NCI-H1092 (cell line): ENCODE measurements at regions not wholly inside any gene's neighbourhood (a gene's known extent, or its start where the extent isn't known, plus 50 kb on each side); places are given as distances from the start of the nearest gene placed in this dataset.

Experiments
- DNase-seq: peaks from one replicate; lab custom pipeline; 2025; lab: John Stamatoyannopoulos, UW

DNA sequence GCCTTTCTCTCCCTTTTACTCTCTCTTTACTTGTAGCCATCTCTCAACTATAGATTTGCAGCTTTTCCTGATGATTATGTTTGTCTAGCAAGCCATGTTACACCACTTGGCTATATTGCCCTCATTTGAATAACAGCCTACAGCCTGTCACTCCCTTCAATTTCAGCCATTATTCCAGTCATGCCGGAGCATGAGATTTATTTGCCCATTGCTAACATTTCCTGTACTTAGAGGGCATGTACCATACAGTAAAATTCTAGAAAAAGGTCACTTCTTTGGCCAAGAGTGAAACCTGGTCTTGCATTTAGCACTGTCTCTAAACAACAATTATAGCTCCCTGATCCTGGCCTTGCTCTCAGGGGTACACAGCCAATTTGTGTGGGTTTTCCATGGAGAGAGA is 221.7 kb upstream of the TMC3 start:
- DNase-seq = no peak

DNA sequence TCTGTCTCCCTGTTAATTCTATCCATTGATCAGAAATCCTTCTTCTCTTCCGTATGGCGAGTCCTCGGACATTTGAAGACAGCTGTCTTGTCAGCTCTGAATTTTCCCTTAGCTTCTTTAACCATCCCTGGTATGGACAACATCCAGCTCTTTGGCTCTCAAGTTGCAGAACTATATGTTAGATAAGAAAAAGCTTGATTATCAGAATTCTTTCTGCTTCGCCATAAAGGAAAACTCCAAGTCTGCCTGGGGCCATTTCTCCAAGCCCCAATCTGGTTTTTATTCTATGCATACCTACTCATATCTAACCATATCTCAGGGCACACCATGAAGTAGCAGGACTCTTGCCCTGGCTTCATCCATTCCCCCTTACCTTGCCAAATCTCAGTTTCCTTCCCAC is 215.7 kb upstream of the TMC3 start:
- no peak for DNase-seq

- DNase-seq = peak; percentile 61
Observed at GRCh38 chr15:81575436-81576123, 201.6 kb upstream of the TMC3 start.

DNA sequence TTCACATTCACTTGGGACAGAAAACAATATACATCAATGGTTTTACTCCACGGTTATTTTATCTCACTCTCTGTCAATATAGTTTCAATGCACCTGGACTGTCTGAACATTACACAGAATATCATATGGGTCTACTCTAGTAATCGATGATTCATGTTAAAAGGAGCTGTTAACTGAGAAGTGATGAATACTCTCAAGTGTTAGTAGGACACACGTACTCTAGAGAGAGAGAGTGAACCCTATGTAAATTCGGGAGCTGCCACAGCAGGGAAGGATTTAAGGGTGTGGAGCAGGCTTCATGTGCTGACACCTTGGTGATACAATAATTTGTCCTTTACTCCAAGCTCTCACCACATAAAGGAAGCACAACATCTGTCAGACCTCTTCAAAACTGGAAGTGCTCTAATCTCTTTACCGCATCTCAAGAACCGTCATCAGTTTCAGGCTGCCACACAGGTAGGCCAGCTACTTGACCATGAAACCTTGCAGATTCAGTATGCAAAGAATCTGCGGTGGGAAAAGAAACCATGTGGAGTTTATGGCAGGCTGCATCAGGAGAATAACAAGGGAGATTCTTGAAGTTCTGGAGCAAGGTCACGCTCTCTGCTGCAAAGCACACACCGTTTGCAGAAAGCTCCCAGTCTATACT is 199.2 kb upstream of the TMC3 start:
- no peak for DNase-seq

DNA sequence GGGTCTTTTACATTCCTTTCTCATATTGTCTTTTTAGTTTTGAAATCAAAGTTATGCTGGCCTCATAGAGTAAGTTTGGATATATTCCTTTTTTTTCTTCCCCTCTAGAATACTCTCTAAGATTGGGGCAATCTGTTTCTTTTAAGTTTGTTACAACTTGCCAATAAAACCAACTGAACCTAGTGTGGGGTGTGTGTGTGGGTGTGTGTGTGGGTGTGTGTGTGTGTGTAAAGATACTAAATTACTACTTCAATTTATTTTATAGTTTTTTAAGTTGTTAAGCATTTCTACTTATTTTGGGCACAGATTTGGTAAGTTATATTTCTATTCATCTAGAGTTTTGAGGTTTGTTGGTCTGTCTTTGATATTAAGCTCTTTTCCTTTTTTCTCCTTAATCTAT is 198.2 kb upstream of the TMC3 start:
- no peak for DNase-seq

GRCh38 chr15:81569286-81570080 is 195.5 kb upstream of the TMC3 start:
- no peak for DNase-seq

DNA sequence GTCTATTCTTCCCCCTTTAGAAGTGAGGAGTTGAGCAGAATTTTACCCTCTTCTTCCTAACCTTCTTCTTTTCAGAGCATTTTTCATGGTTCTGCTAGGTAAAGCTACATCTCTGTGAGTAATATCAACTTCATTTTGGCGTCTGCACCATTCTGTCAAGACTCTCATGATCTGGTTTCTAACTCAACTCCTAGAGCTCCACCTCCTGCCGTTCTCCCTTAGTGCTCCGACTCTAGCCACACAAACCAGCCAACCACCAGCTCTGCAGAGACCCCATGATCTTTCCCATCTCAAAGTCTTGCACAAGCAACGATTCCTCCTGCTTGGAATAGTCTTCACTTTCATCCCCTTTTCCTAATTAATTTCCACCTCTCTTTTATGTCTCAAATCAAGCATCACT is 193.9 kb upstream of the TMC3 start:
- DNase-seq = no peak

GRCh38 chr15:81562986-81563385 is 189.0 kb upstream of the TMC3 start:
- no peak for DNase-seq

GRCh38 chr15:81560405-81560804 is 186.4 kb upstream of the TMC3 start:
- no peak for DNase-seq

GRCh38 chr15:81558056-81558455 is 184.0 kb upstream of the TMC3 start:
- no peak for DNase-seq

GRCh38 chr15:81555346-81555745 is 181.3 kb upstream of the TMC3 start:
- DNase-seq = no peak

DNA sequence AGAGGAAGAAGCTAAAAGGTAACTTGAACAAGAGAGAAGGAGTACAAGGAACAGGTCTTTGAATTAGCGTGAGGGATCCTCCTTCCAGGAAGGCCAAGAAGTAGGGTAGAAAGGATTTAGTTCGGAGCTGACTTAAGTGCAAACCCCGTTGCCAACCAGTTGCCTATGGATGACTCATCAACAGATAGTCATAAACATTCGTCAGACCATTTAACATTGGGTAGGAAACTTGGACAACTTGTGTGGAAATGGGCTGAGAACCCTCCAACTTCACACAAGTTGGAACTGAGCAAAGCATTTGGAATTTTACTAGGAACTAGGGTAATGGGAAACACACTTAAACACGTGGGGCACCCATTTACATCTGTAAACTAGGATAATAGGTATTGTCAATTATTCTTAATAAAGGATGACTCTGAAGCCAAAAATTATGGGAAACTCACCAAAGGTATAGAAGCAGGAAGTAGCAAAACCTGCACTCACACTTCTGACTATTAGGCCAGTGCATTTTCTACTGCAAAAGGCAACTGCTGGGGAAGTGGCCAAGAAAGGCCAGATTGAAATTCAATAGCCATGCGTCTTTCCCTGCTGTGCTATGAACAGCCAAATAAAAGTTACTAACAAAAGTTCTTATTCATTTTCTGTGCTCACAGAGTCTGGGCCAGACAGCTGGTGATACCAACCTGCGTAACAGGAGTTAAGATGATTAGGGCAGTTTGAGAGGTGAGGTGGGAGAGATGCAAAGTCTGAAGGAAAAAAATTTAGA is 174.5 kb upstream of the TMC3 start:
- no peak for DNase-seq

DNA sequence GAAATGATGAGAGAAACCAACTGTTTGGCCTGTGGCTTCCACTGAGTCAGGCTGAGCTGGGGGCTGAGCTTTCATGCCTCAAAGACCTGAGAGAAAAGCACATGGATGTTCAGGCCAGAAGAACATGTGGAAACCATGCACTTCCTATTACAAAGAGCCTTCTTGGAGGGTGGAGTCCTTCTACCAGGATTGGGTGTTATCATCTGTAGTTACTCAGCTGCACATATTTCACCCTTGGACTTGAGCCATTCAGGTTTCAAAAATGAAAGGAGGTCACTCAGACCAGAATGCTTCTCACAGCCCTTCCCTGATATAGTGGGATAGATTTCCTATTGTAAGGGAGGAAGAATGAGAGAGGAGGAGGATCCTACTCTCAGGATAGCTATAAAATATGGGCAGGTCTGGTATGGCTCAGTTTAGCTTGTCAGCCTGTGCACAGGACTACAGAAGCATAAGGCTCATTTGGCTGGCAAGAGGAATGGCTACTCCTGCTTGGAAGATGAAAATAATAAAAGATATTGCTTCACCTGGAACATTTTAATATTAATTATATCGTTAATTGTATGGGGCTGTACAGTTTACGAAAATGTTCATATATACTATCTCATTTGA is 173.6 kb upstream of the TMC3 start:
- DNase-seq = no peak

GRCh38 chr15:81544385-81544784 is 170.4 kb upstream of the TMC3 start:
- DNase-seq = no peak

GRCh38 chr15:81540909-81541308 is 166.9 kb upstream of the TMC3 start:
- no peak for DNase-seq

- DNase-seq = no peak
Observed at GRCh38 chr15:81536356-81536755, 162.3 kb upstream of the TMC3 start.

- no peak for DNase-seq
Observed at GRCh38 chr15:81534124-81534523, 160.1 kb upstream of the TMC3 start.

DNA sequence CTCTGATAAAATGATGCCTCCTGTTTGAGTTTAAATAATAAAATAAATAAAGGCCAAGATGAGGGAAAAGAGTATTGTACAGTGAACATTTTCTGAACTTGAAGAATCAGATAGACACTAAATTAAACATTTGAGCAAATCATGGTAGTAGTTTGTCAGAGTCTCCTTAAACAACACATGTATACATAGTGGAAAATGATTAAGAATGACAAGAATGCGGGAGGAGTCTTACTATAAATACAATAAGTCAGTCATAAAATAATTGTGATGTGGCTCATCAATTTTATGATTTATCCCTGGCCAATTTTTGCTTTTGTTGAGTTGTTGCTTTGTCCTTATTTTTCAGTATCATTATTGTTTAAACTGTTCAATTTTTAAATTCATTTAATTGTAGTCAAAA is 158.0 kb upstream of the TMC3 start:
- DNase-seq = no peak

- DNase-seq = no peak
Observed at GRCh38 chr15:81531109-81531592, 157.1 kb upstream of the TMC3 start.

GRCh38 chr15:81530271-81530691 is 156.3 kb upstream of the TMC3 start:
- no peak for DNase-seq

DNA sequence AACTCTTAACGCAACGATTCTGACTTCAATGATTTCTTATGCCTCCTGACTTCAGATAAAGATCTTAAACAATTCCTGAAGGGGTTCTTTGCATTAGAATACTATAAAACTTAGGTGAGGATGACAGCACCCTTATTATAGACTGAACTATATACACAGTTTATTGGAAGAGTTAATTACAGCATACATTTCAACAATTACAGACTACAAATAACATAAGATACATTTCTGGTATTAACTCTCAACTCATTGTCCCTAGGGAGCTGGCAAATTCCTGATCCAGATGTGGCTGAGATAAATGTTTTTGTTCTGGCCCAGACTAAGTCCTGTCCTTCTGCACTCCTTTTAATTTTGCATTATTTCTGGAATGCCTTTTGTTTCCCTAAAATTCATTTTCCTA is 155.5 kb upstream of the TMC3 start:
- no peak for DNase-seq

DNA sequence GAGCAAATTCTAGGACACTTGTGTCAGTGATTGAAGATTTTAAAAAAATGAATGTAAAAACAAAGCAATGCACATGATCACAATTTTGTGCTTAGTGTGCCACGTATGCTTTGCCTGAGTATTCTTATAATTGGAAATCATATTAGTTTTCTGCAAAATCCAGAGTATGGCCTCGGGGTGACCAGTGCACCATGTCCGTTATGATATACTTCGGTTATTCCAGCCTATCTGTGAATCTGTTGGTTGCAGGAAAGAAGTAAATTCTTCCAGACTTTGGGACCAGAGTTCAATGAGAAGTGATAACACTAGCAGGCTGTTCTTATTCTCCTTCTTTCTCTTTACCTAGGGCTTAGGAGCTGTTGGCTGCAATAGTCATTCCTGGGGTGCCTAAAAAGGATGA is 152.0 kb upstream of the TMC3 start:
- DNase-seq = no peak
